WERI-Rb-1 (cell line): ENCODE measurements at regions not wholly inside any gene's neighbourhood (a gene's known extent, or its start where the extent isn't known, plus 50 kb on each side); places are given as distances from the start of the nearest gene placed in this dataset.

Source experiments
- DNase-seq: peaks from one replicate; pipeline ENCODE4 v3.0.0-alpha.2; 2020
- H3K27ac ChIP-seq: fragments of 250-450 bp; sonication (Bioruptor Pico); 2 replicates; pipeline ENCODE4 v1.5.1; 2020; ENCODE audit warnings: mild to moderate bottlenecking, moderate library complexity
- H3K27me3 ChIP-seq: fragments of 250-450 bp; sonication (Bioruptor Pico); 2 replicates; pipeline ENCODE4 v1.5.1; 2021; ENCODE audit warnings: mild to moderate bottlenecking, low read depth, moderate library complexity; ENCODE audit not compliant: insufficient read depth, severe bottlenecking
- H3K36me3 ChIP-seq: fragments of 250-450 bp; sonication (Bioruptor Pico); 2 replicates; pipeline ENCODE4 v1.5.1; 2020; ENCODE audit warnings: mild to moderate bottlenecking, moderate library complexity
- H3K4me3 ChIP-seq: 2 replicates; pipeline ENCODE4 v1.5.1; 2011; ENCODE audit warnings: low read depth, mild to moderate bottlenecking, control low read depth, low read length
- H3K9me3 ChIP-seq: fragments of 250-450 bp; sonication (Bioruptor Pico); 2 replicates; pipeline ENCODE4 v1.5.1; 2021; ENCODE audit warnings: mild to moderate bottlenecking, moderate library complexity; ENCODE audit not compliant: severe bottlenecking
- TF ChIP-seq, protein P1 (sequence below): IDR thresholded peaks from 2 replicates; pipeline ENCODE4 v1.5.1; 2011; ENCODE audit warnings: low read depth, mild to moderate bottlenecking, control low read depth, inconsistent platforms, low read length

DNA sequence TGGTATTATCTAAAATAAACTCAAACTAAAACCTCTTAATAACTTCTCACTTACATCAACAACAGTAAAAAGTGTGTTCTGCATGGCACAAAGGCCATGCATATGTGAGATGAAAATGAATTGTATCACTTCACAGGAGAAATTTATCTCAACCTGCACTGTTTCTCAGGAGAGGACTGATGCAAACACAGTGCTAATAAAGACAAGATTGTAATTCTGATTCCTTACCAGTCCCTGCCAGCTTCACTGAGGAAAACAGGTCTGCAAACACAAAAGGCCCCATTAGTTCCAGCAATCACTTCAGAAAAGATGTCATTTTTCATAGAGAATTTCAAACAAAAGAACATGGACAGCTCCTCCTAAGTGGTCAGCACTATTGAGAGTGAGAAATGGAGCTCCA lies 117.3 kb upstream of the PDE4D start:
- Histone ChIP-seq H3K36me3 (no peaks in the 10 kb centered on the region), H3K9me3 (no peaks in the 10 kb centered on the region), H3K27me3 (no peaks in the 10 kb centered on the region), H3K27ac (no peak overlapping the region), H3K4me3 (no peak overlapping the region)
- DNase-seq: no peak
- TF ChIP-seq, protein P1, sequence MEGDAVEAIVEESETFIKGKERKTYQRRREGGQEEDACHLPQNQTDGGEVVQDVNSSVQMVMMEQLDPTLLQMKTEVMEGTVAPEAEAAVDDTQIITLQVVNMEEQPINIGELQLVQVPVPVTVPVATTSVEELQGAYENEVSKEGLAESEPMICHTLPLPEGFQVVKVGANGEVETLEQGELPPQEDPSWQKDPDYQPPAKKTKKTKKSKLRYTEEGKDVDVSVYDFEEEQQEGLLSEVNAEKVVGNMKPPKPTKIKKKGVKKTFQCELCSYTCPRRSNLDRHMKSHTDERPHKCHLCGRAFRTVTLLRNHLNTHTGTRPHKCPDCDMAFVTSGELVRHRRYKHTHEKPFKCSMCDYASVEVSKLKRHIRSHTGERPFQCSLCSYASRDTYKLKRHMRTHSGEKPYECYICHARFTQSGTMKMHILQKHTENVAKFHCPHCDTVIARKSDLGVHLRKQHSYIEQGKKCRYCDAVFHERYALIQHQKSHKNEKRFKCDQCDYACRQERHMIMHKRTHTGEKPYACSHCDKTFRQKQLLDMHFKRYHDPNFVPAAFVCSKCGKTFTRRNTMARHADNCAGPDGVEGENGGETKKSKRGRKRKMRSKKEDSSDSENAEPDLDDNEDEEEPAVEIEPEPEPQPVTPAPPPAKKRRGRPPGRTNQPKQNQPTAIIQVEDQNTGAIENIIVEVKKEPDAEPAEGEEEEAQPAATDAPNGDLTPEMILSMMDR: no peak

- Histone ChIP-seq H3K27me3 (no peaks in the 10 kb centered on the region), H3K36me3 (no peaks in the 10 kb centered on the region), H3K9me3 (no peaks in the 10 kb centered on the region), H3K27ac (no peak overlapping the region), H3K4me3 (no peak overlapping the region)
- no peak for DNase-seq
- TF ChIP-seq, protein P1: peak; percentile 27; the same call in 1 of the 2 replicates
Observed at GRCh38 chr5:60010328-60010727, 116.8 kb upstream of the PDE4D start.

DNA sequence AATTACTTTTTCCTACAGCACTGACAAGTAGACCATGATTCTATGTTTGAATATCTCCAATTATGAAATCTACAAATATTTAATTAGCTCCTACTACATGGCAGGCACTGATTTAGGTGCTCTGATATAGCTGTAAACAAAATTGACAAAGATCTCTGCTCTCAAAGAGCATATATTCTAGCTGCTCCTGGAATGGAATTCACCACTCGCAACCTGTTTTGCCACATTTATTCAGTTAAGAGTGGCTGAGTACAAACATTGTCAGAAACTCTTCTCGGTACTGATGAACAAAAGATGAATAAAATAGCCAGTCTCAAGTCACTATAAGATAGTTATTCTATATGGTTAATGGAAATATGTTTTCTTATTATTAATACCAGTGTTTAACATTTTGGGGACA lies 114.2 kb upstream of the PDE4D start:
- H3K9me3 ChIP-seq: no peaks in the 10 kb centered on the region
- no peaks in the 10 kb centered on the region for H3K36me3 ChIP-seq
- H3K4me3 ChIP-seq: no peak overlapping the region
- no peak for DNase-seq
- H3K27ac ChIP-seq: no peak overlapping the region
- TF ChIP-seq, protein P1: no peak
- no peaks in the 10 kb centered on the region for H3K27me3 ChIP-seq

GRCh38 chr5:59999056-59999455 lies 105.5 kb upstream of the PDE4D start:
- TF ChIP-seq, protein P1: no peak

GRCh38 chr5:59992206-59992605 lies 98.7 kb upstream of the PDE4D start:
- H3K36me3 ChIP-seq: no peaks in the 10 kb centered on the region
- H3K27me3 ChIP-seq: no peaks in the 10 kb centered on the region

More at GRCh38 chr5:59999056-59999455, 105.5 kb upstream of the PDE4D start:
- no peak for DNase-seq
- no peaks in the 10 kb centered on the region for H3K27me3 ChIP-seq
- no peaks in the 10 kb centered on the region for H3K9me3 ChIP-seq
- no peak overlapping the region for H3K27ac ChIP-seq
- H3K36me3 ChIP-seq: no peaks in the 10 kb centered on the region
- no peak overlapping the region for H3K4me3 ChIP-seq

DNA sequence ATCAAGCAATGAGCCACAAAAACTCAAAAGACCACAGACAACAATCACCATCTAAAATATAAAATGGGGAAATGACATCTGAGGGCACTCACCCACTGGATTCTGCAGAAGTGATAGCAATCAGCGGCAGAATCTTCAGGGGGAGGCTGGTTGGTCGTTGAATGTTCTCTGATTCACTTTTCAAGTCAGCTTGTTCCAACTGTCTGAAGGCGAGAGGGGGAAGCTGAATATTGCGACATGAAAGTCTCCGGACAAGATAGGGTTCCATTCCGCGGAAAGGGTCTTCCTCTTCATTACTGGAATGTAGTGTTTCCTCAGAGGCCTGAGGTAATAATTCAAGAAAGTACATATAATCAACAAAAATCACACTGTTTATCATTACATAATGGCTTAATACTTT lies 94.9 kb upstream of the PDE4D start:
- Histone ChIP-seq H3K27ac (no peak overlapping the region), H3K4me3 (no peak overlapping the region), H3K36me3 (no peaks in the 10 kb centered on the region), H3K27me3 (no peaks in the 10 kb centered on the region), H3K9me3 (no peaks in the 10 kb centered on the region)
- DNase-seq: no peak
- TF ChIP-seq, protein P1: no peak

More at GRCh38 chr5:59992206-59992605, 98.7 kb upstream of the PDE4D start:
- TF ChIP-seq, protein P1: no peak
- Histone ChIP-seq H3K9me3 (no peaks in the 10 kb centered on the region), H3K27ac (no peak overlapping the region), H3K4me3 (no peak overlapping the region)
- DNase-seq: no peak
